WERI-Rb-1 (cell line): ENCODE measurements at regions not wholly inside any gene's neighbourhood (a gene's known extent, or its start where the extent isn't known, plus 50 kb on each side); places are given as distances from the start of the nearest gene placed in this dataset.

Source experiments
- DNase-seq: peaks from one replicate; pipeline ENCODE4 v3.0.0-alpha.2; 2020
- H3K27ac ChIP-seq: fragments of 250-450 bp; sonication (Bioruptor Pico); 2 replicates; pipeline ENCODE4 v1.5.1; 2020; ENCODE audit warnings: mild to moderate bottlenecking, moderate library complexity
- H3K27me3 ChIP-seq: fragments of 250-450 bp; sonication (Bioruptor Pico); 2 replicates; pipeline ENCODE4 v1.5.1; 2021; ENCODE audit warnings: mild to moderate bottlenecking, low read depth, moderate library complexity; ENCODE audit not compliant: insufficient read depth, severe bottlenecking
- H3K36me3 ChIP-seq: fragments of 250-450 bp; sonication (Bioruptor Pico); 2 replicates; pipeline ENCODE4 v1.5.1; 2020; ENCODE audit warnings: mild to moderate bottlenecking, moderate library complexity
- H3K4me3 ChIP-seq: 2 replicates; pipeline ENCODE4 v1.5.1; 2011; ENCODE audit warnings: low read depth, mild to moderate bottlenecking, control low read depth, low read length
- H3K9me3 ChIP-seq: fragments of 250-450 bp; sonication (Bioruptor Pico); 2 replicates; pipeline ENCODE4 v1.5.1; 2021; ENCODE audit warnings: mild to moderate bottlenecking, moderate library complexity; ENCODE audit not compliant: severe bottlenecking
- CTCF ChIP-seq: IDR thresholded peaks from 2 replicates; pipeline ENCODE4 v1.5.1; 2011; ENCODE audit warnings: low read depth, mild to moderate bottlenecking, control low read depth, inconsistent platforms, low read length

- no peak for TF ChIP-seq CTCF
Observed at GRCh38 chr15:94970096-94970495, 738.7 kb downstream of the MCTP2 start.

GRCh38 chr15:94970802-94971201 lies 739.4 kb downstream of the MCTP2 start:
- TF ChIP-seq CTCF: no peak
- Histone ChIP-seq H3K36me3 (no peaks in the 10 kb centered on the region), H3K27ac (no peak overlapping the region), H3K27me3 (peaks cover 51% of the 10 kb centered on the region), H3K9me3 (no peaks in the 10 kb centered on the region), H3K4me3 (no peak overlapping the region)
- DNase-seq: no peak

More at GRCh38 chr15:94970096-94970495, 738.7 kb downstream of the MCTP2 start:
- Histone ChIP-seq H3K4me3 (no peak overlapping the region), H3K9me3 (no peaks in the 10 kb centered on the region), H3K36me3 (no peaks in the 10 kb centered on the region), H3K27me3 (peaks cover 47% of the 10 kb centered on the region), H3K27ac (no peak overlapping the region)
- no peak for DNase-seq

GRCh38 chr15:94972314-94972713 lies 741.0 kb downstream of the MCTP2 start:
- TF ChIP-seq CTCF: no peak
- peaks cover 54% of the 10 kb centered on the region for H3K27me3 ChIP-seq
- no peaks in the 10 kb centered on the region for H3K36me3 ChIP-seq
- DNase-seq: no peak
- no peak overlapping the region for H3K4me3 ChIP-seq
- no peak overlapping the region for H3K27ac ChIP-seq
- H3K9me3 ChIP-seq: no peaks in the 10 kb centered on the region

- Histone ChIP-seq H3K27ac (no peak overlapping the region), H3K36me3 (no peaks in the 10 kb centered on the region), H3K9me3 (no peaks in the 10 kb centered on the region), H3K4me3 (no peak overlapping the region), H3K27me3 (peaks cover 12% of the 10 kb centered on the region)
- no peak for DNase-seq
- no peak for TF ChIP-seq CTCF
Observed at GRCh38 chr15:94987085-94987484, 755.7 kb downstream of the MCTP2 start.

- no peak for DNase-seq
- Histone ChIP-seq H3K36me3 (no peaks in the 10 kb centered on the region), H3K27ac (no peak overlapping the region), H3K9me3 (no peaks in the 10 kb centered on the region), H3K4me3 (no peak overlapping the region), H3K27me3 (peaks cover 7% of the 10 kb centered on the region)
- TF ChIP-seq CTCF: no peak
Observed at GRCh38 chr15:94991718-94992117, 760.4 kb downstream of the MCTP2 start.

- no peak for DNase-seq
Observed at GRCh38 chr15:95009635-95010034, 778.3 kb downstream of the MCTP2 start.

More at GRCh38 chr15:95009635-95010034, 778.3 kb downstream of the MCTP2 start:
- Histone ChIP-seq H3K27me3 (peaks cover 17% of the 10 kb centered on the region), H3K36me3 (no peaks in the 10 kb centered on the region), H3K9me3 (no peaks in the 10 kb centered on the region), H3K4me3 (no peak overlapping the region), H3K27ac (no peak overlapping the region)
- TF ChIP-seq CTCF: no peak
